ENCODE measurements at regions not wholly inside any gene's neighbourhood (a gene's known extent, or its start where the extent isn't known, plus 50 kb on each side); places are given as distances from the start of the nearest gene placed in this dataset.
"Not testable (repeated sequence)": the region's sequence is repeated elsewhere in the genome, so short reads cannot be mapped to it uniquely, and the experiment has no call there.

DNA sequence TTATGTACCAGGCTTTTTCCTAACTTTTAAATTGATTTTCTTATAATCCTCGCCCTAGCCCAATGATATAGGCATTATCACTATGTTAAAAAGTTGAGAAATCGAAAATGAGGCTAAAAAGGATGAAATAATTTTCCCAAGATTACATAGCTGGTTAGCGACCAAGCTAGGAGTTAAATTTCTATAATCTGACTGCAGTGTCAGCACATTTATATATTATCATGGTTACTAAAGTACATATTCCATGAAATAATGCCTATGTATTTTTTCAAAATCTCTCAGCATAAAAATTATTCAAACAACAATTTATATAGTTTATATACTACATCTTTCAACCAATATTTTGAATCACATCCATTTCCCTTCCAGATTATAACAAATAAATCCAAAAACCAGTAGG lies 317.3 kb upstream of the TFPI start:
- no peak for DNase-seq (ENCODE audit: low read depth)

DNA sequence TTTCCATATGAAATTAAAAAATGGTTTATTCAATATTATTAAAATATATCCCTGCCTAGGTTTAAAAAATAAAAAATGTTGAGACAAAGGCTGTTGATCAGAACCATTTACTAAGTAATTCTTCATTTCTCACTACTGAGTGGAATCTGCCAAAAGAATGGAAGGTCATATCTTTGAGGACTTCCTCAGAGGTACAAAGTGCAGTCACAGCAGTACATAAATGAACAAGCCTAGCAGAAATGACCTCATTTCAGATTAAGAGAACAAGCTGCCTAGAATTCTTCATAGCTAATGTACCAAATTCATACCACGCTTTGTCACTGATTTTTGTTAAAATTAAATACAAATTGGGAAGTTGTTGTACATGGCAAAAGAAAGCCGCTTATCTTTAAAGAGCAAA lies 318.9 kb upstream of the TFPI start:
- no peak for DNase-seq (ENCODE audit: low read depth)

DNA sequence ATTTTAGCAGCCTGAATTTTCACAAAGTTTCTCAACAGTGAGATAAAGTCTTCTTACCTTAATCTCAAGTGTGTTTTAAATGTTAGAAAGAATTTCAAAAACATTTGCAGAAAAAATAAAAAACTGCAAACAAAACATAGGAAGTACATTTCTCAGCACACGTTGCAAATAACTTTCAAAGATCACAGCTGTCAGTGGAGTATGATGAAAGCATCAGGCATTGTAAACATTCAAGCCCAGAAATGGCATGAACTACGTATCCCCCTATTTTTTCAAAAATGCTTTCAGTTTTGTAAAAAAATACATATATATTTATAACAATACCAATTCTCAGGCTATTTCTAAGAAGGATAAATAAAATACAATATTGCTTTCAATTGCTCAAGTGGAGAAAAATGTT lies 320.6 kb upstream of the TFPI start:
- no peak for DNase-seq (ENCODE audit: low read depth)

DNA sequence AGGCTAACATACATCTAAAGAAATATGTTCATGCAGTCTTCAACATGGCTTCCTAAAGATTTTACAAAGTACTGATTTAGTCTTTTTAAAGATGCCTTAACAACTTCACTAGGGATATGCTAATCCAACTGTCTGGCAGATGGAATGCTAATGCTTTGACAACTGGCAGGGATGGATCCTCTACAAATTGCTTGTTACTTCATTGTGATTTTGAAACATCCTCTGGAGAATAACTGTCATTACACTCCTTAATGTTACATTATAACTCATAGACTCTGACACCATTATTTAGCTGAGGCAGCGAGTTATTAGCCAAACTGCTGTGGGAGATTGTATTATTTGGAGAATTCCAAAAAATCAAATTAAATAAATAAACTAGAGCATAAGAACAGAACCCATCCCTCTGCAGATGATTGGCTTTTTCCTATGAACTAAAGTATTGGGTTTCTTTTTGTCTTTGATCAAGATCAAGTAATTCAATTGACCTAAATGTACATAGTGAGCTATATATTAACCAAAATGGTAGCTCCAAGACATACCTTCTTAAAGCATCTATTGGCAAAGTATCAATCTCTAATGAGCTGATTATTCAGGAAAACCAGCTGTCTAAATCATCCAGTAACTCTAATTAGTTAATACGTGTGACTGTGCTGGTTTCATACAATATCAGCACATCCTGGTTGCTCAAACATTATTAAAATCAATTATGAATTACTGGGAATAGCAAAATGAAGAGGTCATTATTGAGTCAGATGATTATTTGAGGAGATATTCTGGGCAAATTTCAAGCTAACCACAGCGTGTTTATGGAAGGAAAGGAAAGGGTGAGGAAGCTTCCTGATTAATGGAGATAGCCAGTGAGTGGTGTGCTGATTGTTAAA lies 321.3 kb upstream of the TFPI start:
- no peak for DNase-seq (ENCODE audit: low read depth)

DNA sequence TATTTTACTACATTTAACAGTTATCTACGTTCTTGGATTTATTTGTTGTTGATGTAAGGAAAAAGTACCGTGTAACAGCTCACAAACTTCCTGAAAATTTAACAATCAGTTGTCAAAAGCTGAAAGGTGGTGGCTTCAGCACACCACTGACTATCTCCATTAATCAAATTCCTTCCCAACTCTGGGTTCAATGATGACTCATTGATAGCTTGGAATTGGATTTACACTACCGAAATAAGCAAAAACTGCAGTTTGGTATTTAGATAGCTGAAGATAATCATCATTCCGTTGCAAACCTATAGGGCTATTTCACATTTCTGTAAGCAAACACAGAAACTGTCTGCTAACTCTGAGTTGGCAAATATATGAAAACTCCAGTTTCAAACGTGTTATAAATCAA lies 322.3 kb upstream of the TFPI start:
- no peak for DNase-seq (ENCODE audit: low read depth)

DNA sequence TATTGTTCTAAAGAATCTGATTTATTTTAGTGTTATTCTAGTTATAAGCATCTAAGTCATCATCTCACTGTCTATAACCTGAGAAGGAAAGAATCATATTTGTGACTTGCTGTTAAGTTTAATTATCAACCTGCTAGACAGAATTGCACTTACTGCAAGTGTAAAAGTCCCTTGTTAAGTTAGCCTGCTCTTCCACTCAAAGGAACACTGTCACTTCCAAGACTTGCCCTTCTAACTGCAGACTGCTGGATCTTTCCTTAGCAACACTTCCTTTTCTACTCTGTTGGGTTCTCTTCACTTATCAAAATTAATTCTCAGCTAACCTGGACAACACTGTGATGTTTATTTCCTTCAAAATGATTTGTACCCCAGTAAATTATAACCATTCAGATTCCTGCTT lies 323.2 kb upstream of the TFPI start:
- no peak for DNase-seq (ENCODE audit: low read depth)

DNA sequence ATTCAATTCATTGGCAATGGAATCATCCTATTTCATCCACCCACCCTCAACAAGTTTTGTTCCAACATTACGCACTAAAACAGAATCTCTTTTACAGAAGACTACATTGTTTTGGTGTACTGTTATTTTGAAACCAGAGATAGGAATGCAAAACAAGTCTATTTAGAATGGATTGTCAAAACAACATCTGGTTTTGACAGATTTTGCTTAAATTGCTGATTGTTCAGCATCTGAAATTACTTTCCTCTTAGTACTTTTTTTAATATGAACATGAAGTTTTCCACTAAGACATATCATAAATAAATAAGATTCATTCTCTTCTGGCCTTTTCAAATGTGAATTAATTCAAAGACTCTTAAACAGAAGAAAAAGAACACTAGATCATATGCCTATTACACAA lies 323.9 kb upstream of the TFPI start:
- DNase-seq (ENCODE audit: low read depth), result no peak

DNA sequence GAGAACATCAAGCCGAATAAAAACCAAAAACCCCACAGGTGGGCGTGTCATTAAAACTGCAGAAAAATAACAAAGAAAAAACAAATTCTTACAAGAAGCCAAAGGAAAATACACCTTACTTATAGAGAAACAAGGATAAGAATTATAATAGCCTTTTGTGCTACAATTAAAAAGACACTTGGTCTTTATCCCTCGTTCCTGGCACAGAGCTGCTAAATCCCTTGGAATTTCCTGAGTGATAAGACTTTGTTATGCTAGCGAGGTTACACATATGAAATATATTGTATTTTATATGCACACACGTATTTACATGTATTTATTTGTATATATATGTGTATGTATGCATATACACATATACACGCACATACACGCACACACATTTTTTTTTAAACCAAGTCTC lies 325.3 kb upstream of the TFPI start:
- DNase-seq (ENCODE audit: low read depth), result no peak

DNA sequence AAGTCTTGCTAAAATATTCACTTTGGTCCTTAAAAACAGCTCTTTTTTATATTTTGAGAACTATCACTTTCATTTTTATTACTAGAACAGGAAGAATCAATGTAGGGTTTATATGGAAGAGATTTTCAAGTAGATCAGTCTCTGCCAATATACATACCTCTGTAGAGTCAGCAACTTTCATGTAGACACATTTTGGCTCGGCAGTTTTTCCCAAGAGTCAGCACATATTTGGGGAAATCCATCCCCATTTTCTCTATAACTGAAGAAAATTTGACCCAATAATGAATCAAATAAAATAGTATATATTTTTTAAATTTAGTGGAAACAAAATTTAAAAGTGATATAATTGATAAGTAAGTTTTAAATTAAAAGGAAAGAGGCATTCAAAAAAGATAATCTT lies 329.8 kb upstream of the TFPI start:
- DNase-seq (ENCODE audit: low read depth), result no peak

DNA sequence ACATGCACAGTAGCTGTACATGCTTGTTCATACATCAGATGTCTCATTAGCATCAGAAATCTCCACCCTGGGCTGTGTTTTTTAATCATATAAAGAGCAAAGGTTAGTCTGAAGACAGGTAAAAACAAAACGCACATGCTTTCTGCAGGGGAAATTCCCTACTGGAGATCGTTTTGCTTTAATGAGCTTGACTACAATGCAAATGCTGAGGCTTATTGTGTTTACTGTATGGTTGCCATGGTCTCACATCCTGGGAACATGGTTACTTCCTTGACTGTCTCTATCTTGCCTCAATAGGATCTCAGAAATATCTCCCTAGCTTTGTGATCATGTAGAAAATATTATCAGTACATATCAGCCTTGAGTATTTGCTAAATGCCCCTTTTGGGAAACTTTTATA lies 336.5 kb upstream of the TFPI start:
- DNase-seq (ENCODE audit: low read depth), result no peak

DNA sequence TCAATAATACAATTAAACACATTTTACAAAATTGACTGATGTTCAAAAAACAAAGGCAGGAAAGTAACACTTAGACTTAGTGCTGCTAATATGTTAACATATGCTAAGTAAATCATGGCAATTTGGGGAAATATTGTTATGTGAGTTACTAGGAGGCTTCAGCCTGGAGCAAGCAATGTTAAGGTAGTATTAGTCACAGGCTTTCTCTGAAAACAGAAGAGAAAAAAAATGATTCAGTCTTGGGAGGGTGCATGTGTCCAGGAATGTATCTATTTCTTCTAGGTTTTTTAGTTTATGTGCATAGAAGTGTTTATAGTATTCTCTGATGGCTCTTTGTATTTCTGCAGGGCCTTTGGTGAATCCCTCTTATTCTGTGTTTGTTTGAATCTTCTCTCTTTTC lies 345.8 kb upstream of the TFPI start:
- no peak for DNase-seq (ENCODE audit: low read depth)

DNA sequence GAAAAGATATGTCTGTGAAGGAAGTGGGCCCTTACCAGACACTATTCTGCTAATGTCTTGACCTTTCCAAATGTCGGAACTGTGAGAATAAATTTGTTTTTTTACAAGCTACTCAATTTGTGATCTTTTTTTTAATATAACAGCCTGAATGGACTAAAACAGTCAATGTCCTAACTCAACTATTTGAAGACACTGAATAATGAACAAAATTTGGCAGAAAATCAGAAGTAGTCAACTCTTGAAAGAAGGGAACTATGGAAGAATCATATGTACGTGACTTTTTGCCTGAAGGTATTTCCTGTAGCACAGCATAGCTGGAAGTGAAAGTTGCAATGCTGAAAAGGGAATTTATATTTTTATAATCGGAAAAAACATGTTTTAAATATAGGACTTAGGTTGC lies 351.8 kb upstream of the TFPI start:
- no peak for DNase-seq (ENCODE audit: low read depth)

DNA sequence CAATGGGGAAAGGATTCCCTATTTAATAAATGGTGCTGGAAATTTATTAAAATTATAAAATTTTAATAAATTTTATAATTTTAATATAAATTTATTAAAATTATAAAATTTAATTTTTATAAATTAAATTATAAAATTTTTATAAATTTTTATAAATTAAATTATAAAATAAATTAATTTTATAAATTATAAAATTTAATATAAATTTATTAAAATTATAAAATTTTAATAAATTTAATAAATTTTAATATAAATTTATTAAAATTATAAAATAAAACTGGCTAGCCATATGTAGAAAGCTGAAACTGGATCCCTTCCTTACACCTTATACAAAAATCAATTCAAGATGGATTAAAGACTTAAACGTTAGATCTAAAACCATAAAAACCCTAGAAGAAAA lies 356.7 kb upstream of the TFPI start:
- not testable (repeated sequence) for DNase-seq (ENCODE audit: low read depth)

DNA sequence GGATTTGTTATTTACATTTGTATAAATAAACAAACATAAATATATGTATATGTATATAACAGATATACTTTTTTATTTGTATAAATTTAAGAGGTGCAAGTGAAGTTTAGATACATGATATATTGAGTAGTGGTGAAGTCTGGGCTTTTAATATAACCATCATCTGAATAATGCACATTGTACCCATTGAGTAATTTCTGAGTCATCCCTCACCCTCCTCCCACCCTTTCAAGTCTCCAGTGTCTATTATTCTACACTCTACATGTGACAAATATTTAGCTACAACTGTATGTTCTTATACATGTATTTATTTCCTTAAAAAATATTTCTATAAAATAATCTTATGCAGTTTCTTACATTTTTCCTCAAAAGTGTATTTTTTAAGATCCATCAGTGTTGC lies 358.7 kb upstream of the TFPI start:
- DNase-seq (ENCODE audit: low read depth), result no peak

DNA sequence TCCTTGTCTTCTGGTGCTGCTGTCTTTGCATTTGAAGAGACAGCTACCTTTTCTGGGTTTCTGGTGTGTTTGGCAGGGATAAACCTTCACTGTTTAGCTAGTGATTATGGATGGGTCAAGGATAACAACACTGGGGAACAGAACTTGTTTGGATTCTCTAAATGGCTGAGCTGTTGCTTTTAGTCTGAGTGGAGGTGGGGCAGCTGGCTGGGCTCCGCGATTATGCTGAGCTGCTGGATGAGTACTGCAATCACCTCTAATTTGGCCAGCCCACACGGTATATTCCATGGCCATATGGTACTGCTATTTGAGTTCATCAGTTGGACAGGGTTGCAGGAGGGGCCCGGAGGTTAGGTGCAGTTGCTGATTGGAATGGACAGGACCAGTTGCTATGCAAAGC lies 361.6 kb upstream of the TFPI start:
- no peak for DNase-seq (ENCODE audit: low read depth)

DNA sequence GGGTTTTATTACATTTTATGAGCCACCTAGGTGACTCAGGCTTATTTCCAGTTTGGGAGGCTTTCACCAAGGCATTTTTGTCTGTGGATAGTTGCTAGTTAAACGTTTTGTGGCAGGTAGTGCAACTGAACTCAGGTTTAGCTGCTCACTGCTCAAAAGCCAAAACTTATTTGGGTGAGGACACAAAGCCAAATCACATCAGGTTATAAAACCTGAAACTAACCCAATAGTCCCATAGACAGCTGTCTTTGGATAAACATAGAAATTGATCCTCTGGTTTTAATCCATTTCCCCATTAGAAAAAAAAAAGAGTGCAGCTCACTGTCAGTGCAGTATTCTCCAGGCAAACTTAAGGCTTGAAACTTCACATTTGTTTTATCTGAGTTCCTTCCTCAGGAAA lies 362.6 kb upstream of the TFPI start:
- DNase-seq (ENCODE audit: low read depth), result no peak

DNA sequence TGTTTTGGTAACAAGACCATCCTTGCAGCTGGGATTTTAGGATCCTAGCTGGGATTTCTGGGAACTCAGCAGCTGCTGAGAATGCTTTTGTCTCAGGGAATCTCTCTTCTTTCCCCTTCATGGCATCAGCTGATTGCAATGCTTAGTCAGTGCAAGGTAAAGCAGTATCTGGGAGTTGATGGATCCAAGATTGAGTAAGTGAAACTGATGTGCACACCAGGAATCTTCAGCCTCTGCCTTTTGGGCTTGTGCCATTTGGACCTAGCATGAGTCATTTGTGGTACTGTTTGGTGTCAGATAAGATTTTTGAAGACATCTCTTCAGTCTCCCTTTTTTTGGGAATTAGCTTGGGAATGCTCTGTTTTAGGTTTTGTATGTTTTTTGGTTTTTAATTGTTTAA lies 363.3 kb upstream of the TFPI start:
- no peak for DNase-seq (ENCODE audit: low read depth)

DNA sequence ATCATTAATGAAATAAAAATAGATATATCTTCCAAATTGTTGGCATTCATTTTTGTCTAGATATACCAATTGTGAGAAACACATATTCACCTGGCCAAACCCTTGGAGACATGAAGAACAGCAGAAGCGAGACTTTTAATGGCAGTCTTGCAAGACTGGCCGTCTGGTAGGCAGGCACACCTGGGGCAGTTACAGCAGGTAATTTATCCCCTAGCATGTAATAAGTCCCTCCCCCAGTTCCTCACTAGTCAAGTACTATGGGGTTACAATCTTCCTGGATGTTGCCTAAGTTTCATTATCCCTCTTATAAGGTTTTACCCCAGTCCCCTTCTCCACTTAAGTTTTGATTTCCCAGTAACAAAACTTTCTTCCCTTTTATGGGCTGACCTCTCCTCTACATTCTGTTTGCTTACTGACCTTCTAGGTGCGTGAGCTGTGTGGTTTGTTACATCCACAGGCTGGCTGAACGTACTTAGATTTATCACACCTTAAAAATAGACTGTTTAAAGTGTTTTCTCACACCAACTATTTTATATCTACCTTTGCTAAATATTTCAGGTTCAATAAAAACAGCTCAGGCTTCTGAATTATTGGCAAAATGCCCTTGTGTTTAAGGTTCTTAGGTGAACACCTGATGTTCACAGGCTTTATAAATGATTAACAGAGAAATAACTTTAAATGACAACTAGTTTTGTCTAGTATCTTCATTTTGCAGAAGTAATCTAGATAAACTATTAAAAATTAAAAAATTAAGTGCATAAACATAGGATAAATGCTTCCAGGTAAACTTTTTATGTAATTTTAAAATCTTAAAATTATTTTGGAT lies 365.0 kb upstream of the TFPI start:
- DNase-seq (ENCODE audit: low read depth), result no peak

DNA sequence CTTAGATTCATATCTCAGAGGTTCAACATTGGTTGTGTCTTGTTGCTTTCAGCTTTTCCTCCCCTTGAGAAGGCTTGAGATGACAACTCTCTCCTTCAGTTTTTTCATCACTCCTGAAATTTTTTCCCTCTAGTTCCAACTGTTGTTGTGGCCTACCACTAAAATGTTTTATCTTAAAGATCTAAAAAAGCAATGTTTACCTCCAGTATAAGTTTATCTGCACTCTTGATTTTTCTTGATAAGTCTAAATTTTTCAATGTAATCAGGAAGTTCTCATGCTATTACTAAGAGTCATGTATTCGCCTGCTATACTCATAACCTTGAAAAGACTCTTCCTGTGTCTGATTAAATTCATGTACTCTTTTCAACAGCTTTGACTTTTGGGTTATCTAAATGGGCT lies 366.3 kb upstream of the TFPI start:
- no peak for DNase-seq (ENCODE audit: low read depth)

DNA sequence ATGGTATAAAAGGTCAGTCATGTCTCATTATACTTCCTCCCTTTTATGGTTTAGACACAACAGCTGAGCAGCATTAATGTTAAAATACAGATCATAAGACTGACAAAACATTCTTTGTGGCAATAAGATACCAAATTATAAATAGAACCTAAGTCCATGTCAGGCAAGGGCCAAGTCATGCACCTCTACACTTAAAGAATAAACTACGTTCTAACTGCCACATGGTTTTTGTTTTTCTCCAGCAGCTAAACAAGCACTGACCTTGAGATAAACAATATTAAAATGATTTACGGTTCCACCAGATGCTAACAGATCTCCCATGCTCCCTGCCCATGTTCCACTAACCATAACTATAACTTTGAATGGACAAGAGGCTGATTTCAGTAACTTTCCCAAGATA lies 368.6 kb upstream of the TFPI start:
- no peak for DNase-seq (ENCODE audit: low read depth)

DNA sequence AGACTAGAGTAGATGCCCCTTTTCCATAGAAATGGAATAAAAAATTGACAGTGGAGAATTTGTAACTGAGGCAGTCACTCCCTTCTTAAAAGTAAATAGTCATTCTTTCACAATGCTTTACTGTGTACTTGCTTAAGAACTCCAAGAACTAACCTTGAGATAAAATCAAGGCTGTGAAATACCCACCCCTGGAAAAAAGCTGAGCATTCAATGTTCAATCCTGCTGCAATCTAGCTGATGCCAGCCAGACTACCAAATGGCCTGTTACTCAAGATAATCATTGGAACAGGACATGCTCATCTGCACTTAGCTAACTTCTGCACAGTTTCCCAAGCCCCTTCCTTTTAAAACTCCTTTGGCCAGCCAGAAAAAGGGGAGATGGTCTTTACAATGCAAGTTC lies 367.4 kb upstream of the GULP1 start:
- DNase-seq (ENCODE audit: low read depth), result no peak

DNA sequence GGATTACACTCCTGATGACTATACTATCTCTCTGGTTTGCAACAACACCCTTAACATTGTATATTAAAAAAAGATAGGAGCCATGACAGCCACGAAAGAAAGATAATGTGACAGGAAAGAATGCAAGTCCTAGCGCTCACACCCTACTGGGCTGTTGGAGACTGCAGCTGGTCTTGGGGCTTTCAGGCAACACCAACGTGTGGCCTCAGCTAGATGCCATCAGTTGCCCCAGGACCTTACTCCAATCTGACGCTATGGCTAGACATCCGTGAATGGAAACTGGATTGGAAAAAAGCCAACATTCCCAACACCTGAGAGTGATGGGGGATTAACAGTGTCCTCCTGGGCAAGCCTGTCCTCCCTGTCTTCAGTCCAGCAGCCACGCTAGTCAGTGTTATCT lies 357.4 kb upstream of the GULP1 start:
- DNase-seq (ENCODE audit: low read depth), result no peak

DNA sequence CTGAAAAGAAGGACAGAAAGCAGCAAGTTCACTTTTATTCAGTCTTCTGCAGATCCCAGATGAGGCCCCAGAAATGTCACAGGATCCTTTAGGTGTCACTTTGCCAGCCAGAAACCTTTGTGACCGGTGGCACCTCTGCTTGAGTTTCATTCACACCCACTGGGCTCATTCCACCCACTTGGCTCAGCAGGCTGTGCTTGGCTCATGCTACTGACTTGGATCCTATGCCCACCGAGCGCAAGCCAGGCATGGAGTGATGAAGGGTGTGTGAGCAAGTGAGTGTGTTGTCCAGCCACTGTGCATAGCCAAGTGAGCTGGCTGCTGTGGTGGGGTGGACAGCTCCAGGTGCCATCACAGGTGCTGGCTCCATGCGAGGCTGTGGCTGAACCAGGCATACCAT lies 357.0 kb upstream of the GULP1 start:
- DNase-seq (ENCODE audit: low read depth), result no peak

Data from forelimb muscle (tissue), 1 donor.